IMR-90 (cell line): ENCODE measurements at regions not wholly inside any gene's neighbourhood (a gene's known extent, or its start where the extent isn't known, plus 50 kb on each side); places are given as distances from the start of the nearest gene placed in this dataset.

Experiments used
- ATAC-seq: fragments of 200-7000 bp; cut with Tn5 transposase; 2 replicates; pipeline ENCODE4 v1.9.1; 2020; ENCODE audit warnings: low read depth, mild to moderate bottlenecking, moderate library complexity
- BruUV-seq: library from RNA; stranded (reverse); fragments of 400-500 nt; replicated peaks from 2 replicates; lab custom pipeline; 2021; lab: Mats Ljungman, UMichigan
- CTCF ChIA-PET: fragments of 300-600 bp; formaldehyde crosslinking; extraction: SDS; loops from one replicate; lab custom pipeline; 2021; ENCODE audit warnings: antibody characterized with exemption; lab: Yijun Ruan, JAX
- POLR2A ChIA-PET: fragments of 300-600 bp; sonication (Branson Sonifier 250); formaldehyde crosslinking; loops from one replicate; lab custom pipeline; 2022; ENCODE audit warnings: antibody characterized with exemption; ENCODE audit not compliant: unreplicated experiment; lab: Charles Lee
- DNase-seq: peaks from one replicate; pipeline ENCODE4 v3.0.0; 2013
- H2AFZ ChIP-seq: replicated peaks from 2 replicates; pipeline ENCODE3; 2013; ENCODE audit warnings: low read length, mild to moderate bottlenecking; ENCODE audit not compliant: poor library complexity
- H2AK5ac ChIP-seq: 2 replicates; pipeline ENCODE4 v1.6.1; 2013; ENCODE audit warnings: low read depth, low read length, inconsistent platforms
- H2AK9ac ChIP-seq: replicated peaks from 2 replicates; pipeline ENCODE3; 2013; ENCODE audit warnings: mild to moderate bottlenecking, low read depth, low read length, moderate library complexity; ENCODE audit not compliant: poor library complexity
- H2BK120ac ChIP-seq: 2 replicates; pipeline ENCODE4 v1.6.1; 2013; ENCODE audit warnings: low read depth, low read length, inconsistent platforms
- H2BK15ac ChIP-seq: 3 replicates; pipeline ENCODE4 v1.6.1; 2013; ENCODE audit warnings: low read depth, low read length, inconsistent platforms
- H2BK20ac ChIP-seq: 2 replicates; pipeline ENCODE4 v1.6.1; 2013; ENCODE audit warnings: low read depth, mild to moderate bottlenecking, inconsistent platforms, low read length, moderate library complexity
- H2BK5ac ChIP-seq: 2 replicates; pipeline ENCODE4 v1.6.1; 2013; ENCODE audit warnings: mild to moderate bottlenecking, low read depth, low read length, inconsistent platforms; ENCODE audit not compliant: poor library complexity, severe bottlenecking
- H3K14ac ChIP-seq: replicated peaks from 2 replicates; pipeline ENCODE4 v1.6.1; 2013; ENCODE audit warnings: low read depth, low read length, inconsistent platforms
- H3K18ac ChIP-seq: 2 replicates; pipeline ENCODE4 v1.6.1; 2013; ENCODE audit warnings: low read depth, low read length, control low read depth
- H3K23ac ChIP-seq: 2 replicates; pipeline ENCODE4 v1.6.1; 2013; ENCODE audit warnings: low read depth, low read length, inconsistent platforms
- H3K27ac ChIP-seq: 2 replicates; pipeline ENCODE4 v1.5.1; 2013; ENCODE audit warnings: mild to moderate bottlenecking, control low read depth, low read length; ENCODE audit not compliant: insufficient read depth
- H3K27me3 ChIP-seq: 2 replicates; pipeline ENCODE4 v1.6.1; 2013; ENCODE audit warnings: low read length; ENCODE audit not compliant: control insufficient read depth, insufficient read depth
- H3K36me3 ChIP-seq: 2 replicates; pipeline ENCODE4 v1.6.1; 2013; ENCODE audit warnings: low read length, mixed read lengths; ENCODE audit not compliant: control insufficient read depth, insufficient read depth
- H3K4ac ChIP-seq: 2 replicates; pipeline ENCODE4 v1.6.1; 2013; ENCODE audit warnings: low read depth, low read length, inconsistent platforms
- H3K4me1 ChIP-seq: 2 replicates; pipeline ENCODE4 v1.6.1; 2013; ENCODE audit warnings: low read length, mixed read lengths; ENCODE audit not compliant: control insufficient read depth, insufficient read depth
- H3K4me2 ChIP-seq: 2 replicates; pipeline ENCODE4 v1.6.1; 2013; ENCODE audit warnings: low read depth, mild to moderate bottlenecking, control low read depth, low read length, moderate library complexity
- H3K4me3 ChIP-seq: 2 replicates; pipeline ENCODE4 v1.5.1; 2013; ENCODE audit warnings: low read depth, mild to moderate bottlenecking, control low read depth, low read length, moderate library complexity; ENCODE audit not compliant: insufficient read depth
- H3K56ac ChIP-seq: 2 replicates; pipeline ENCODE4 v1.6.1; 2013; ENCODE audit warnings: low read length, inconsistent platforms; ENCODE audit not compliant: insufficient read depth; ENCODE audit errors: extremely low read depth
- H3K79me1 ChIP-seq, 2 experiments: 2 replicates each; pipeline ENCODE4 v1.6.1; 2013; ENCODE audit warnings: low read length in 2 of 2, inconsistent platforms in 1 of 2, low read depth in 1 of 2
- H3K9ac ChIP-seq: 2 replicates; pipeline ENCODE4 v1.6.1; 2013; ENCODE audit warnings: low read depth, low read length, control low read depth
- H3K9me1 ChIP-seq: 2 replicates; pipeline ENCODE4 v1.6.1; 2013; ENCODE audit warnings: low read length, inconsistent platforms; ENCODE audit not compliant: insufficient read depth
- H3K9me3 ChIP-seq: 2 replicates; pipeline ENCODE4 v1.6.1; 2013; ENCODE audit warnings: low read length; ENCODE audit not compliant: control insufficient read depth, insufficient read depth
- H4K20me1 ChIP-seq: 2 replicates; pipeline ENCODE4 v1.6.1; 2013; ENCODE audit warnings: low read length, inconsistent platforms; ENCODE audit not compliant: insufficient read depth
- H4K5ac ChIP-seq: 2 replicates; pipeline ENCODE4 v1.6.1; 2013; ENCODE audit warnings: mild to moderate bottlenecking, low read depth, low read length, control low read depth
- H4K8ac ChIP-seq, 2 experiments: 2 replicates each; pipeline ENCODE4 v1.6.1; 2013; ENCODE audit warnings: low read depth in 2 of 2, low read length in 2 of 2, control low read depth in 1 of 2, inconsistent platforms in 1 of 2
- H4K91ac ChIP-seq: 2 replicates; pipeline ENCODE4 v1.6.1; 2013; ENCODE audit warnings: low read depth, low read length, inconsistent platforms; ENCODE audit not compliant: insufficient read depth
- BHLHE40 ChIP-seq: fragments of 150-350 bp; IDR thresholded peaks from 2 replicates; pipeline ENCODE4 v1.6.1; 2016; ENCODE audit warnings: mild to moderate bottlenecking, low read depth, low read length
- CEBPB ChIP-seq: IDR thresholded peaks from 2 replicates; pipeline ENCODE4 v1.6.1; 2012; ENCODE audit warnings: low read depth, low read length, improper control_type of control experiment
- CHD1 ChIP-seq: IDR thresholded peaks from 2 replicates; pipeline ENCODE4 v1.6.1; 2012; ENCODE audit warnings: low read depth, low read length, improper control_type of control experiment
- FOS ChIP-seq: fragments of 150-350 bp; IDR thresholded peaks from 2 replicates; pipeline ENCODE4 v1.6.1; 2016; ENCODE audit warnings: low read depth, low read length
- MAFK ChIP-seq: IDR thresholded peaks from 2 replicates; pipeline ENCODE4 v1.6.1; 2012; ENCODE audit warnings: low read depth, low read length, improper control_type of control experiment
- MAZ ChIP-seq: IDR thresholded peaks from 2 replicates; pipeline ENCODE4 v1.6.1; 2012; ENCODE audit warnings: low read depth, mild to moderate bottlenecking, low read length, improper control_type of control experiment, moderate library complexity, borderline replicate concordance
- NFE2L2 ChIP-seq: fragments of 150-350 bp; IDR thresholded peaks from 2 replicates; pipeline ENCODE4 v1.6.1; 2016; ENCODE audit warnings: low read depth, mild to moderate bottlenecking, low read length
- RAD21 ChIP-seq: IDR thresholded peaks from 2 replicates; pipeline ENCODE4 v1.6.1; 2012; ENCODE audit warnings: low read length, improper control_type of control experiment
- RCOR1 ChIP-seq: IDR thresholded peaks from 2 replicates; pipeline ENCODE4 v1.6.1; 2012; ENCODE audit warnings: mild to moderate bottlenecking, low read length, improper control_type of control experiment; ENCODE audit not compliant: insufficient replicate concordance
- RFX5 ChIP-seq: IDR thresholded peaks from 2 replicates; pipeline ENCODE4 v1.8.0; 2012; ENCODE audit warnings: low read depth, mild to moderate bottlenecking, low read length, moderate library complexity
- SMC3 ChIP-seq: fragments of 150-350 bp; IDR thresholded peaks from 2 replicates; pipeline ENCODE4 v1.6.1; 2016; ENCODE audit warnings: low read depth, mild to moderate bottlenecking, antibody characterized with exemption, low read length, moderate library complexity
- WGBS, 2 experiments: methylation state at CpG; one replicate each; pipeline versions ENCODE4 v1.1.5 to v1.1.7; 2013; ENCODE audit warnings: missing lambda C conversion rate in 2 of 2; ENCODE audit not compliant: insufficient read length in 1 of 2; ENCODE audit errors: extremely low coverage in 2 of 2; 5-methylcytosine and 5-hydroxymethylcytosine counted together
- dilution Hi-C: fragments of 300-500 bp; cut with HindIII; formaldehyde crosslinking; loops from one replicate; pipeline ENCODE4 v1.14.3; 2018; ENCODE audit warnings: low sequenced_read_pairs; ENCODE audit not compliant: unreplicated experiment
- in situ Hi-C: fragments of 300-500 bp; cut with MboI; formaldehyde crosslinking; loops from 3 replicates; pipeline ENCODE4 v1.14.3; 2019; ENCODE audit warnings: low sequenced_read_pairs, inconsistent platforms, mixed read lengths
- intact Hi-C: fragments of 100-400 bp; cut with micrococcal nuclease; formaldehyde crosslinking; loops from 2 replicates; pipeline ENCODE4 v1.10.0; 2022
- TF ChIP-seq, protein P1 (sequence below): fragments of 150-350 bp; IDR thresholded peaks from 2 replicates; pipeline ENCODE4 v1.6.1; 2016; ENCODE audit warnings: low read depth, mild to moderate bottlenecking, low read length, moderate library complexity, borderline replicate concordance
- TF ChIP-seq, protein P2 (sequence below): conservative IDR thresholded peaks from 2 replicates; pipeline ENCODE4 v1.5.1; 2012; ENCODE audit warnings: mild to moderate bottlenecking, low read depth, low read length, improper control_type of control experiment

DNA sequence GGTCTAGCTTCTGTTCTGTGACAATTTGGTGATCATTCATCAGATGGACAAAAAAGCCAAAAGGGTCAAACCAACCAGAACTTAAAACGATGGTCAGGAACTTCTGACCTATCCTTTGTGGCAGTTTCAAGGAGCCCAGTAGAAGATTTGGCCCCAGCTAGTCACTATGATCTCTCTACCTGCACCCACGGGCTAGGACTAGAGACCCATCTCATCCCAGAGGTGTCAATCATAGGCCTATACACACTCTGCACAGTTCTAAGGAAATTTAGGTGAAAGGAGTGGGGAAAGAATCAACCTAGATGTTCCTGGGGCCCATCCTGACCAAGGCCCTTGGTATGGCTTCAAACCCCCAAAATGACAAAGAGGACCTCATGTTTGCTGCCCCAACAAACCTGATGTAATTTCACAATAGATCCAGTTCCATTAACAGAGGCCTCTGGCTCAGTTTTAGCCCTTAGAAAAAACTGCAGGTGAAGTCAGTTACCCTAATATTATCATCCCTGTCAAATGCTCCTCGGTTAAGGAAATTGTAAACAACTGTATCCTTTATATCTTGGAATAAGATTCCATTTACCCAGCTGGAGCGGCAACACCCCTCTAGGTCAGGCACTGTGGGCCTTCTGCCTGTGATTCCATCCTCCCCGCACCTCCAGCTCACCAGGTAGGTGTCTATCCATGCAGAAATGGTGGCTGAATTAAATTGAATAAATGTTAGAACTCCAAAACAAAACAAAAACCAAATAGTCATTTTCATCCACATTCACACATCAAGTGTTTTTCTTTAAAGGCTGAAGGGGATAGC is 138.7 kb downstream of the ENC1 start:
- Histone ChIP-seq H4K91ac (no peak overlapping the region), H3K9me3 (no peaks in the 10 kb centered on the region), H3K4ac (no peak overlapping the region), H3K79me1 (no peaks in the 10 kb centered on the region), H2BK20ac (no peak overlapping the region), H2AFZ (no peak overlapping the region), H3K14ac (no peak overlapping the region), H3K27ac (no peak overlapping the region), H2BK5ac (no peak overlapping the region), H3K4me2 (no peak overlapping the region), H3K27me3 (no peaks in the 10 kb centered on the region; the same call in 1 of the 2 replicates), H3K36me3 (no peaks in the 10 kb centered on the region), H3K23ac (no peak overlapping the region; the same call in 1 of the 2 replicates), H3K18ac (no peak overlapping the region), H2BK120ac (no peak overlapping the region), H3K4me3 (no peak overlapping the region), H4K8ac (no peak overlapping the region), H4K20me1 (no peaks in the 10 kb centered on the region), H3K56ac (no peak overlapping the region), H3K4me1 (no peaks in the 10 kb centered on the region; the same call in 1 of the 2 replicates), H4K5ac (no peak overlapping the region), H2AK5ac (no peak overlapping the region), H2AK9ac (no peak overlapping the region), H3K9me1 (0 out of 2 replicates have a peak, but pooled peaks cover 5% of the 10 kb centered on the region), H3K9ac (no peak overlapping the region), H2BK15ac (no peak overlapping the region)
- TF ChIP-seq NFE2L2: no peak
- TF ChIP-seq FOS: no peak
- no peak for TF ChIP-seq RFX5
- TF ChIP-seq, protein P1, sequence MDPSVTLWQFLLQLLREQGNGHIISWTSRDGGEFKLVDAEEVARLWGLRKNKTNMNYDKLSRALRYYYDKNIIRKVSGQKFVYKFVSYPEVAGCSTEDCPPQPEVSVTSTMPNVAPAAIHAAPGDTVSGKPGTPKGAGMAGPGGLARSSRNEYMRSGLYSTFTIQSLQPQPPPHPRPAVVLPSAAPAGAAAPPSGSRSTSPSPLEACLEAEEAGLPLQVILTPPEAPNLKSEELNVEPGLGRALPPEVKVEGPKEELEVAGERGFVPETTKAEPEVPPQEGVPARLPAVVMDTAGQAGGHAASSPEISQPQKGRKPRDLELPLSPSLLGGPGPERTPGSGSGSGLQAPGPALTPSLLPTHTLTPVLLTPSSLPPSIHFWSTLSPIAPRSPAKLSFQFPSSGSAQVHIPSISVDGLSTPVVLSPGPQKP: no peak
- TF ChIP-seq CEBPB: no peak
- no peak for TF ChIP-seq BHLHE40
- TF ChIP-seq RAD21: no peak
- no peak for TF ChIP-seq MAFK
- TF ChIP-seq SMC3: no peak
- TF ChIP-seq, protein P2, sequence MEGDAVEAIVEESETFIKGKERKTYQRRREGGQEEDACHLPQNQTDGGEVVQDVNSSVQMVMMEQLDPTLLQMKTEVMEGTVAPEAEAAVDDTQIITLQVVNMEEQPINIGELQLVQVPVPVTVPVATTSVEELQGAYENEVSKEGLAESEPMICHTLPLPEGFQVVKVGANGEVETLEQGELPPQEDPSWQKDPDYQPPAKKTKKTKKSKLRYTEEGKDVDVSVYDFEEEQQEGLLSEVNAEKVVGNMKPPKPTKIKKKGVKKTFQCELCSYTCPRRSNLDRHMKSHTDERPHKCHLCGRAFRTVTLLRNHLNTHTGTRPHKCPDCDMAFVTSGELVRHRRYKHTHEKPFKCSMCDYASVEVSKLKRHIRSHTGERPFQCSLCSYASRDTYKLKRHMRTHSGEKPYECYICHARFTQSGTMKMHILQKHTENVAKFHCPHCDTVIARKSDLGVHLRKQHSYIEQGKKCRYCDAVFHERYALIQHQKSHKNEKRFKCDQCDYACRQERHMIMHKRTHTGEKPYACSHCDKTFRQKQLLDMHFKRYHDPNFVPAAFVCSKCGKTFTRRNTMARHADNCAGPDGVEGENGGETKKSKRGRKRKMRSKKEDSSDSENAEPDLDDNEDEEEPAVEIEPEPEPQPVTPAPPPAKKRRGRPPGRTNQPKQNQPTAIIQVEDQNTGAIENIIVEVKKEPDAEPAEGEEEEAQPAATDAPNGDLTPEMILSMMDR: no peak
- TF ChIP-seq CHD1: no peak
- TF ChIP-seq MAZ: no peak
- TF ChIP-seq RCOR1: no peak
- in situ Hi-C loops: no loop called here
- DNase-seq: no peak
- POLR2A ChIA-PET: no interaction called here
- no peak for ATAC-seq
- intact Hi-C loops: no loop called here
- no CpG with 5 or more reads among the region's 5 CpGs for WGBS, 2 experiments
- dilution Hi-C loops: no loop called here
- CTCF ChIA-PET: no interaction called here
- no TSS peak for BruUV-seq
